SU-DHL-6 (cell line): ENCODE measurements at regions not wholly inside any gene's neighbourhood (a gene's known extent, or its start where the extent isn't known, plus 50 kb on each side); places are given as distances from the start of the nearest gene placed in this dataset.

ENCODE experiments used
- H2AFZ ChIP-seq: fragments of 200-600 bp; sonication (generic); 2 replicates; pipeline ENCODE4 v1.6.1; 2014; ENCODE audit warnings: low read depth, mild to moderate bottlenecking, moderate library complexity, mixed read lengths, antibody characterized with exemption, low read length; ENCODE audit not compliant: severe bottlenecking
- H3F3A ChIP-seq: fragments of 200-600 bp; shearing (Covaris generic); 2 replicates; pipeline ENCODE4 v1.6.0; 2016; ENCODE audit warnings: antibody characterized with exemption, mild to moderate bottlenecking; ENCODE audit not compliant: insufficient read depth
- H3K27ac ChIP-seq: fragments of 200-600 bp; sonication (generic); 2 replicates; pipeline ENCODE4 v1.5.1; 2016; ENCODE audit warnings: low read depth, mild to moderate bottlenecking, low read length, moderate library complexity, mixed read lengths
- H3K27me3 ChIP-seq: fragments of 200-600 bp; sonication (generic), shearing (Covaris generic); 2 replicates; pipeline ENCODE4 v1.6.0; 2014; ENCODE audit warnings: mild to moderate bottlenecking, low read length
- H3K36me3 ChIP-seq: fragments of 200-600 bp; sonication (generic); 2 replicates; pipeline ENCODE4 v1.6.1; 2014; ENCODE audit warnings: mild to moderate bottlenecking, low read length, mixed read lengths
- H3K4me2 ChIP-seq: fragments of 300-600, 200-600 bp; shearing (Covaris generic), sonication (generic); 2 replicates; pipeline ENCODE4 v1.6.0; 2014; ENCODE audit warnings: low read length, low read depth, mild to moderate bottlenecking; ENCODE audit not compliant: poor library complexity, severe bottlenecking
- H3K4me3 ChIP-seq: fragments of 200-600 bp; sonication (generic); 2 replicates; pipeline ENCODE4 v1.5.1; 2014; ENCODE audit warnings: antibody characterized with exemption, low read length, mild to moderate bottlenecking, mixed read lengths; ENCODE audit not compliant: insufficient read depth, poor library complexity, severe bottlenecking
- H3K79me2 ChIP-seq: fragments of 200-600 bp; sonication (generic); 2 replicates; pipeline ENCODE4 v1.6.1; 2014; ENCODE audit warnings: mild to moderate bottlenecking, low read length, moderate library complexity; ENCODE audit not compliant: insufficient read depth
- H3K9ac ChIP-seq: fragments of 200-600 bp; sonication (generic); 2 replicates; pipeline ENCODE4 v1.7.0; 2014; ENCODE audit warnings: mild to moderate bottlenecking, low read length
- H3K9me2 ChIP-seq: fragments of 200-600 bp; sonication (generic); replicated peaks from 2 replicates; pipeline ENCODE4 v1.6.1; 2014; ENCODE audit warnings: low read length; ENCODE audit not compliant: insufficient read depth
- H3K9me3 ChIP-seq: fragments of 200-600 bp; sonication (generic); 2 replicates; pipeline ENCODE4 v1.6.1; 2014; ENCODE audit warnings: low read length, mixed read lengths; ENCODE audit not compliant: insufficient read depth
- H4K20me1 ChIP-seq: fragments of 200-600 bp; sonication (generic); 2 replicates; pipeline ENCODE4 v1.6.1; 2014; ENCODE audit warnings: low read depth, mild to moderate bottlenecking, antibody characterized with exemption, low read length, moderate library complexity, mixed read lengths
- CTCF ChIP-seq: fragments of 200-600 bp; sonication (generic); IDR thresholded peaks from one replicate; pipeline ENCODE4 v1.5.1; 2017; ENCODE audit warnings: antibody characterized with exemption, mild to moderate bottlenecking, low read length, moderate library complexity; ENCODE audit not compliant: insufficient read depth, poor library complexity, severe bottlenecking
- EZH2phosphoT487 ChIP-seq: fragments of 200-600 bp; sonication (generic), shearing (Covaris generic); conservative IDR thresholded peaks from 2 replicates; pipeline ENCODE4 v1.6.1; 2018; ENCODE audit warnings: mild to moderate bottlenecking, antibody characterized with exemption, low read length, moderate library complexity, mixed read lengths

GRCh38 chr13:56110751-56111150, 1030.0 kb upstream of the PRR20A start:
- Histone ChIP-seq H3K9ac (no peak overlapping the region), H3K27ac (no peak overlapping the region), H3F3A (no peaks in the 10 kb centered on the region), H3K36me3 (no peaks in the 10 kb centered on the region), H3K9me3 (no peaks in the 10 kb centered on the region; the same call in 1 of the 2 replicates), H3K9me2 (no peaks in the 10 kb centered on the region), H3K4me2 (no peak overlapping the region), H2AFZ (no peak overlapping the region), H3K79me2 (no peaks in the 10 kb centered on the region), H3K4me3 (no peak overlapping the region), H3K27me3 (no peaks in the 10 kb centered on the region), H4K20me1 (no peaks in the 10 kb centered on the region)
- no peak for TF ChIP-seq EZH2phosphoT487
- no peak for TF ChIP-seq CTCF

- H3K4me3 ChIP-seq = no peak overlapping the region
- H3K27me3 ChIP-seq = no peaks in the 10 kb centered on the region
- no peaks in the 10 kb centered on the region for H3K79me2 ChIP-seq
- TF ChIP-seq CTCF (no peak), EZH2phosphoT487 (no peak)
- no peak overlapping the region for H3K4me2 ChIP-seq
- no peaks in the 10 kb centered on the region for H4K20me1 ChIP-seq
- H3K9ac ChIP-seq = no peak overlapping the region
- 0 out of 2 replicates have a peak, but pooled peaks cover 3% of the 10 kb centered on the region for H3K9me3 ChIP-seq
- no peaks in the 10 kb centered on the region for H3F3A ChIP-seq
- no peaks in the 10 kb centered on the region for H3K36me3 ChIP-seq
- no peak overlapping the region for H3K27ac ChIP-seq
- no peak overlapping the region for H2AFZ ChIP-seq
- no peaks in the 10 kb centered on the region for H3K9me2 ChIP-seq
These were observed 1006.2 kb upstream of the PRR20A start for GRCh38 chr13:56134524-56134923.

GRCh38 chr13:56166864-56167263, 973.9 kb upstream of the PRR20A start:
- TF ChIP-seq CTCF (no peak), EZH2phosphoT487 (no peak)
- Histone ChIP-seq H3K9ac (no peak overlapping the region), H4K20me1 (no peaks in the 10 kb centered on the region), H3K27ac (no peak overlapping the region), H3K36me3 (no peaks in the 10 kb centered on the region), H3K4me2 (no peak overlapping the region), H3K79me2 (no peaks in the 10 kb centered on the region), H3K4me3 (no peak overlapping the region), H3K9me3 (no peaks in the 10 kb centered on the region), H3K9me2 (no peaks in the 10 kb centered on the region), H3K27me3 (no peaks in the 10 kb centered on the region), H3F3A (no peaks in the 10 kb centered on the region), H2AFZ (no peak overlapping the region)

- no peak overlapping the region for H3K27ac ChIP-seq
- H3K79me2 ChIP-seq = no peaks in the 10 kb centered on the region
- TF ChIP-seq CTCF = no peak
- TF ChIP-seq EZH2phosphoT487 = no peak
- no peak overlapping the region for H3K4me2 ChIP-seq
- no peak overlapping the region for H3K4me3 ChIP-seq
- no peak overlapping the region for H2AFZ ChIP-seq
- no peaks in the 10 kb centered on the region for H3K9me2 ChIP-seq
- no peaks in the 10 kb centered on the region for H4K20me1 ChIP-seq
- H3K9me3 ChIP-seq = no peaks in the 10 kb centered on the region
- no peaks in the 10 kb centered on the region for H3F3A ChIP-seq
- no peaks in the 10 kb centered on the region for H3K36me3 ChIP-seq
- no peak overlapping the region for H3K9ac ChIP-seq
- H3K27me3 ChIP-seq = no peaks in the 10 kb centered on the region
These were observed 972.1 kb upstream of the PRR20A start for GRCh38 chr13:56168581-56168980.
